ENCODE measurements at regions not wholly inside any gene's neighbourhood (a gene's known extent, or its start where the extent isn't known, plus 50 kb on each side); places are given as distances from the start of the nearest gene placed in this dataset.
"Not testable (repeated sequence)": the region's sequence is repeated elsewhere in the genome, so short reads cannot be mapped to it uniquely, and the experiment has no call there.

- no peak for DNase-seq (ENCODE audit: low spot score)
These were observed 67.0 kb downstream of the CHCHD4 start for GRCh38 chr3:14057701-14058100.

GRCh38 chr3:14047841-14048240 lies 76.8 kb downstream of the CHCHD4 start:
- DNase-seq (ENCODE audit: low spot score) = no peak

- DNase-seq (ENCODE audit: low spot score) = no peak
These were observed 77.6 kb downstream of the CHCHD4 start for GRCh38 chr3:14047027-14047426.

GRCh38 chr3:14042680-14043079 lies 82.0 kb downstream of the CHCHD4 start:
- peak; percentile 36 for DNase-seq (ENCODE audit: low spot score)

- DNase-seq (ENCODE audit: low spot score) = no peak
These were observed 85.5 kb downstream of the CHCHD4 start for GRCh38 chr3:14039149-14039548.

- no peak for DNase-seq (ENCODE audit: low spot score)
These were observed 87.5 kb downstream of the CHCHD4 start for GRCh38 chr3:14037211-14037610.

GRCh38 chr3:14033023-14033422 lies 91.6 kb downstream of the CHCHD4 start:
- DNase-seq (ENCODE audit: low spot score) = no peak

GRCh38 chr3:14031271-14031670 lies 93.4 kb downstream of the CHCHD4 start:
- no peak for DNase-seq (ENCODE audit: low spot score)

- not testable (repeated sequence) for DNase-seq (ENCODE audit: low spot score)
These were observed 95.2 kb downstream of the CHCHD4 start for GRCh38 chr3:14029390-14029995.

GRCh38 chr3:14028122-14028521 lies 96.5 kb downstream of the CHCHD4 start:
- not testable (repeated sequence) for DNase-seq (ENCODE audit: low spot score)

GRCh38 chr3:14019459-14019858 lies 105.2 kb downstream of the CHCHD4 start:
- DNase-seq (ENCODE audit: low spot score) = no peak

- DNase-seq (ENCODE audit: low spot score) = no peak
These were observed 107.7 kb downstream of the CHCHD4 start for GRCh38 chr3:14016900-14017475.

GRCh38 chr3:14007006-14007405 lies 117.7 kb downstream of the CHCHD4 start:
- no peak for DNase-seq (ENCODE audit: low spot score)

GRCh38 chr3:14001136-14001535 lies 121.3 kb upstream of the WNT7A start:
- no peak for DNase-seq (ENCODE audit: low spot score)

- no peak for DNase-seq (ENCODE audit: low spot score)
These were observed 120.7 kb upstream of the WNT7A start for GRCh38 chr3:14000556-14000955.

GRCh38 chr3:13998831-13999230 lies 119.0 kb upstream of the WNT7A start:
- no peak for DNase-seq (ENCODE audit: low spot score)

- DNase-seq (ENCODE audit: low spot score) = not testable (repeated sequence)
These were observed 115.3 kb upstream of the WNT7A start for GRCh38 chr3:13995216-13995615.

GRCh38 chr3:13988925-13989324 lies 109.1 kb upstream of the WNT7A start:
- DNase-seq (ENCODE audit: low spot score) = not testable (repeated sequence)

- no peak for DNase-seq (ENCODE audit: low spot score)
These were observed 96.6 kb upstream of the WNT7A start for GRCh38 chr3:13976469-13976868.

- no peak for DNase-seq (ENCODE audit: low spot score)
These were observed 95.8 kb upstream of the WNT7A start for GRCh38 chr3:13975686-13976085.

GRCh38 chr3:13972679-13973379 lies 93.0 kb upstream of the WNT7A start:
- DNase-seq (ENCODE audit: low spot score) = no peak

GRCh38 chr3:13966302-13966701 lies 86.4 kb upstream of the WNT7A start:
- no peak for DNase-seq (ENCODE audit: low spot score)

- DNase-seq (ENCODE audit: low spot score) = no peak
These were observed 83.4 kb upstream of the WNT7A start for GRCh38 chr3:13963137-13963886.
